SK-N-SH treated with all-trans-retinoic acid at 6 μM for 48 hours (cell line): ENCODE measurements at regions not wholly inside any gene's neighbourhood (a gene's known extent, or its start where the extent isn't known, plus 50 kb on each side); places are given as distances from the start of the nearest gene placed in this dataset.
"Not testable (repeated sequence)": the region's sequence is repeated elsewhere in the genome, so short reads cannot be mapped to it uniquely, and the experiment has no call there.

Source experiments
- ATAC-seq: fragments of 200-7000 bp; cut with Tn5 transposase; 3 replicates; pipeline ENCODE4 v1.9.1; 2020; ENCODE audit warnings: mild to moderate bottlenecking, moderate library complexity
- ARNTL ChIP-seq: fragments of 450-650 bp; formaldehyde crosslinking; IDR thresholded peaks from 2 replicates; pipeline ENCODE4 v1.5.0; 2020; ENCODE audit warnings: low read depth, mild to moderate bottlenecking, moderate library complexity, borderline replicate concordance
- BACH2 ChIP-seq: fragments of 250-450 bp; sonication (Bioruptor Pico); IDR thresholded peaks from 2 replicates; pipeline ENCODE4 v1.9.0; 2021; ENCODE audit warnings: mild to moderate bottlenecking, borderline replicate concordance
- CSDC2 ChIP-seq: fragments of 250-450 bp; sonication (Bioruptor Pico); IDR thresholded peaks from 2 replicates; pipeline ENCODE4 v1.5.0; 2020; ENCODE audit warnings: mild to moderate bottlenecking, moderate library complexity
- CSRNP3 ChIP-seq: fragments of 250-450 bp; sonication (Bioruptor Pico); IDR thresholded peaks from 2 replicates; pipeline ENCODE4 v1.5.1; 2021; ENCODE audit warnings: mild to moderate bottlenecking, moderate library complexity
- ESRRG ChIP-seq: fragments of 250-450 bp; sonication (Bioruptor Pico); IDR thresholded peaks from 2 replicates; pipeline ENCODE4 v1.6.1; 2021; ENCODE audit warnings: mild to moderate bottlenecking
- GLIS3 ChIP-seq: fragments of 250-450 bp; sonication (Bioruptor Pico); IDR thresholded peaks from 2 replicates; pipeline ENCODE4 v1.5.0; 2020; ENCODE audit warnings: mild to moderate bottlenecking, moderate library complexity
- ISL1 ChIP-seq: fragments of 250-450 bp; sonication (Bioruptor Pico); IDR thresholded peaks from 2 replicates; pipeline ENCODE4 v2.1.2; 2022; ENCODE audit warnings: mild to moderate bottlenecking, moderate library complexity
- OSR1 ChIP-seq: fragments of 250-450 bp; sonication (Bioruptor Pico); IDR thresholded peaks from 2 replicates; pipeline ENCODE4 v1.8.0; 2022; ENCODE audit warnings: moderate library complexity, mild to moderate bottlenecking, inconsistent platforms
- POU6F1 ChIP-seq: fragments of 250-450 bp; sonication (Bioruptor Pico); IDR thresholded peaks from 2 replicates; pipeline ENCODE4 v1.8.0; 2021; ENCODE audit warnings: low read depth, mild to moderate bottlenecking, moderate library complexity, borderline replicate concordance
- SNAI2 ChIP-seq: fragments of 250-450 bp; sonication (Bioruptor Pico); IDR thresholded peaks from 2 replicates; pipeline ENCODE4 v1.5.0; 2020; ENCODE audit warnings: mild to moderate bottlenecking, moderate library complexity
- TCF4 ChIP-seq: fragments of 250-450 bp; sonication (Bioruptor Pico); IDR thresholded peaks from 2 replicates; pipeline ENCODE4 v1.8.0; 2021; ENCODE audit warnings: mild to moderate bottlenecking, moderate library complexity, borderline replicate concordance
- TOX ChIP-seq: fragments of 250-450 bp; sonication (Bioruptor Pico); IDR thresholded peaks from 2 replicates; pipeline ENCODE4 v1.8.0; 2021; ENCODE audit warnings: mild to moderate bottlenecking, moderate library complexity, borderline replicate concordance
- TSHZ2 ChIP-seq: fragments of 250-450 bp; sonication (Bioruptor Pico); IDR thresholded peaks from 2 replicates; pipeline ENCODE4 v1.5.0; 2020; ENCODE audit warnings: mild to moderate bottlenecking, moderate library complexity
- ZFP3 ChIP-seq: fragments of 250-450 bp; sonication (Bioruptor Pico); IDR thresholded peaks from 2 replicates; pipeline ENCODE4 v1.5.0; 2020; ENCODE audit warnings: mild to moderate bottlenecking, moderate library complexity
- ZFP30 ChIP-seq: fragments of 450-650 bp; formaldehyde crosslinking; IDR thresholded peaks from 2 replicates; pipeline ENCODE4 v1.5.0; 2022; ENCODE audit warnings: mild to moderate bottlenecking, moderate library complexity
- ZNF565 ChIP-seq: fragments of 450-650 bp; formaldehyde crosslinking; conservative IDR thresholded peaks from 2 replicates; pipeline ENCODE4 v1.5.0; 2020; ENCODE audit warnings: low read depth, mild to moderate bottlenecking, moderate library complexity
- ZNF70 ChIP-seq: fragments of 450-650 bp; formaldehyde crosslinking; IDR thresholded peaks from 2 replicates; pipeline ENCODE4 v1.5.0; 2020; ENCODE audit warnings: mild to moderate bottlenecking, moderate library complexity

GRCh38 chr5:63768221-63768620 lies 194.0 kb downstream of the HTR1A start:
- no peak for ATAC-seq

GRCh38 chr5:63760965-63761364 lies 201.3 kb downstream of the HTR1A start:
- no peak for TF ChIP-seq TCF4 (CRISPR knock-in tag)
- TF ChIP-seq GLIS3, result no peak
- TF ChIP-seq ARNTL (CRISPR knock-in tag), result no peak
- TF ChIP-seq ZNF565 (CRISPR knock-in tag), result no peak
- TF ChIP-seq SNAI2 (CRISPR knock-in tag), result no peak
- TF ChIP-seq ESRRG, result no peak
- no peak for TF ChIP-seq BACH2 (CRISPR knock-in tag)
- no peak for TF ChIP-seq ZFP3
- ATAC-seq, result no peak

More at GRCh38 chr5:63768221-63768620, 194.0 kb downstream of the HTR1A start:
- TF ChIP-seq CSDC2, result no peak
- no peak for TF ChIP-seq CSRNP3 (CRISPR knock-in tag)
- TF ChIP-seq, all 23 proteins: peak for 0

- no peak for TF ChIP-seq ARNTL (CRISPR knock-in tag)
- ATAC-seq, result no peak
Observed at GRCh38 chr5:63743096-63743798, 219.0 kb downstream of the HTR1A start.

GRCh38 chr5:63732880-63733279 lies 229.4 kb downstream of the HTR1A start:
- not testable (repeated sequence) for ATAC-seq

- ATAC-seq, result no peak
Observed at GRCh38 chr5:63727583-63727982, 234.7 kb downstream of the HTR1A start.

GRCh38 chr5:63726496-63726895 lies 235.7 kb downstream of the HTR1A start:
- no peak for ATAC-seq
- TF ChIP-seq ZNF565 (CRISPR knock-in tag) (no peak), ISL1 (CRISPR knock-in tag) (no peak), ZFP30 (CRISPR knock-in tag) (no peak), TSHZ2 (CRISPR knock-in tag) (no peak), CSDC2 (no peak), BACH2 (CRISPR knock-in tag) (no peak), ESRRG (no peak), TOX (CRISPR knock-in tag) (no peak), CSRNP3 (CRISPR knock-in tag) (no peak), ZNF70 (CRISPR knock-in tag) (no peak), OSR1 (CRISPR knock-in tag) (no peak), ZFP3 (no peak), POU6F1 (CRISPR knock-in tag) (no peak), TCF4 (CRISPR knock-in tag) (no peak)

More at GRCh38 chr5:63727583-63727982, 234.7 kb downstream of the HTR1A start:
- no peak for TF ChIP-seq TSHZ2 (CRISPR knock-in tag)
- TF ChIP-seq GLIS3, result no peak
- no peak for TF ChIP-seq ZNF70 (CRISPR knock-in tag)
- no peak for TF ChIP-seq ZNF565 (CRISPR knock-in tag)
